ENCODE measurements at regions not wholly inside any gene's neighbourhood (a gene's known extent, or its start where the extent isn't known, plus 50 kb on each side); places are given as distances from the start of the nearest gene placed in this dataset.

DNA sequence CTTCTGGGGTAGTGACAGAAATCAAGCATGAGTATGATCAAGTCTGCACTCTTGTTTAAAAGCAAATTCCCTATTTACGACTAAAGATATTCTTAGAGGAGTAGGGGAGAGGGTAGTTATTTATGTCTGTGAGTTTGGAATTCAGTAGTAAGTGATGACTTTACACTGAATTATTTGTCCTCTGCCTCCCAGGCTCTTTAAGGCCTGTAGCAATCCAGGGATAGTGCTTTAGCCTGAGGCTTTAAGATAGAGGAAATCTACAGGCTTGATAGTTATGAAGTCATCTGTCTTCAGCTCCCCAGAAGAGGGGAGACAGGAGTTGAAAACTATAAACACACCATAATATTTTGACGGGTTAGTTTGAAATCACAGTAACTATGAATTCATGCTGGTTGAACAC lies 664.5 kb downstream of the EPM2A start:
- TF ChIP-seq POLR2A (IDR thresholded peaks at IDR 0.05; ENCODE audit: low read length) (no peak), GATA1 (IDR thresholded peaks at IDR 0.05; ENCODE audit: low read depth, low read length) (no peak)
- DNase-seq = no peak

GRCh38 chr6:145071836-145072235 lies 663.5 kb downstream of the EPM2A start:
- no peak for DNase-seq
- no peak for TF ChIP-seq POLR2A (IDR thresholded peaks at IDR 0.05; ENCODE audit: low read length)
- TF ChIP-seq GATA1 (IDR thresholded peaks at IDR 0.05; ENCODE audit: low read depth, low read length) = no peak

GRCh38 chr6:145073811-145074210 lies 661.5 kb downstream of the EPM2A start:
- no peak for DNase-seq
- TF ChIP-seq POLR2A (IDR thresholded peaks at IDR 0.05; ENCODE audit: low read length) (no peak), GATA1 (IDR thresholded peaks at IDR 0.05; ENCODE audit: low read depth, low read length) (no peak)

GRCh38 chr6:145074805-145075204 lies 660.5 kb downstream of the EPM2A start:
- no peak for DNase-seq
- TF ChIP-seq GATA1 (IDR thresholded peaks at IDR 0.05; ENCODE audit: low read depth, low read length) (no peak), POLR2A (IDR thresholded peaks at IDR 0.05; ENCODE audit: low read length) (no peak)

DNA sequence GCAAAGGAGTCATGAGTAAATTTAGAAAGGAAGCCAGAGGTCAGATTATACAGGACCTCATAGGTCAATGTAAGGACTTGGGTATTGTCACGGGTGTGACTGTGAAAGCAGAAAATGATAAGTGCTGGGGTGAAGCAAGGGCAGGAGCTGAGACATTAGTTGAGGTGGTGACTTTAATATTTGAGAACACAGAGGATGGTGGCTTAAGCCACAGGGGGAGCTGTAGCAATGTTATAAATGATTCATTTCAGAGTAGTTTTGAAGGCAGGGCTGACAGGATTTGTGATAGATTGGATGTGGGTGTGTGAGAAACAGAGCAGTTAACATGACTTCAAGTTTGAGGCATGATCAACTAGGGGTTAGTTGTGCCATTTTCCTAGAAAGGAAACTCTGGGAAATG lies 659.9 kb downstream of the EPM2A start:
- no peak for TF ChIP-seq GATA1 (IDR thresholded peaks at IDR 0.05; ENCODE audit: low read depth, low read length)
- TF ChIP-seq POLR2A (IDR thresholded peaks at IDR 0.05; ENCODE audit: low read length) = no peak
- DNase-seq = no peak

DNA sequence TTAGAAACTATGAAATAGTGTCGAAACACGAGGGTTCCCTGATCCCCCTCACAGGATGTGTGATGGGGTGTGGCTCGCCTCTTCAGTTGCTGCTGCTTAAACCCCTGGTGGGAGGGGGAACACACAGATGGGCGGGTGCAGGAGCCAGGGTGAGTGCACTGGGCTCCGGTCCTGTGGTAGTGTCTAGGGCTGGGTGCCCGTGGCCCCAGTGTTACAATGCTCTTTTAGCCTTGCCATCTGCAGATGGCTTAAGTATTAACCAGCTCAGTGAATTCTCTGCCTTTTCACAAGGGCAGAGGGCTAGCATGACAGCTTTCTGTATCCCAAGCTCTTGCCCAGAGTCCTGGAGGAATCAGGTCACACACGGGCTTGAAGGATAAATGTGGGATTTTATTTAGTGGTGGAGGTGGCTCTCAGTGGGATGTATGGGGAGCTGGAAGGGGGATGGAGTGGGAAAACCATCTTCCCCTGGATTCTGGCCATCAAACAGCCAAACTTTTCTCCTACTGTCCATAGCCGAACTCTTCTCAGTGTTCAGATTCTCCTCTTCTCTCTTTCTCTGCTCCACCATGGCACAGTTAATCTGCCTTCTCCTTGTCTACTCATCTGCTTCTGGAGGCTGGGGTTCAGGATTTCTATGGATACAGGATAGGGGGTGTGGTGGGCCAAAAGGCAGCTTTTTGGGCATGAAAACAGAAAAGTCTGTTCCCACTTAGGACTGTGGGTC lies 659.0 kb downstream of the EPM2A start:
- no peak for DNase-seq
- TF ChIP-seq POLR2A (IDR thresholded peaks at IDR 0.05; ENCODE audit: low read length) (no peak), GATA1 (IDR thresholded peaks at IDR 0.05; ENCODE audit: low read depth, low read length) (no peak)

GRCh38 chr6:145077382-145077781 lies 657.9 kb downstream of the EPM2A start:
- TF ChIP-seq POLR2A (IDR thresholded peaks at IDR 0.05; ENCODE audit: low read length) = no peak
- TF ChIP-seq GATA1 (IDR thresholded peaks at IDR 0.05; ENCODE audit: low read depth, low read length) = no peak
- DNase-seq = no peak

- no peak for DNase-seq
- TF ChIP-seq GATA1 (IDR thresholded peaks at IDR 0.05; ENCODE audit: low read depth, low read length) (no peak), POLR2A (IDR thresholded peaks at IDR 0.05; ENCODE audit: low read length) (no peak)
These were observed 654.7 kb downstream of the EPM2A start for GRCh38 chr6:145080651-145081050.

DNA sequence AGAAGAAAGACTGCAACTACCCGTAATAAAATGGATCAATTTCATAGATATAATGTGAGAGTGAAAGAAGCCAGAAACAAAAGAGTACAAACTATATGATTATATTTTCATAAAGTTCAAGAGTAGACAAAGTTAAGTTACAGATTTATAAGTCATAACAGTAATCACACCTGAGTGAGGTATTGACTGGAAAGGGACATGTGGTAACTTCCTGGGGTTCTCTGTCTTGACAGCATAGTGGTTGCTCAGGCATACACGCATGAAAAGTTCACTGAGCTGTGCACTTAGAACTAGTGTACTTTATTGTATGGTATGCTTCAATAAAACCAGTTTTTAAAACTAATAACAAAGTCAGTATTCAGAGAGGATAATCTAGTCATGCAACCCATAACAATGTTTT lies 653.6 kb downstream of the EPM2A start:
- TF ChIP-seq GATA1 (IDR thresholded peaks at IDR 0.05; ENCODE audit: low read depth, low read length) = no peak
- no peak for TF ChIP-seq POLR2A (IDR thresholded peaks at IDR 0.05; ENCODE audit: low read length)

GRCh38 chr6:145082359-145082758 lies 653.0 kb downstream of the EPM2A start:
- no peak for TF ChIP-seq POLR2A (IDR thresholded peaks at IDR 0.05; ENCODE audit: low read length)
- TF ChIP-seq GATA1 (IDR thresholded peaks at IDR 0.05; ENCODE audit: low read depth, low read length) = no peak

More for the DNA sequence above, 653.6 kb downstream of the EPM2A start:
- no peak for DNase-seq

DNA sequence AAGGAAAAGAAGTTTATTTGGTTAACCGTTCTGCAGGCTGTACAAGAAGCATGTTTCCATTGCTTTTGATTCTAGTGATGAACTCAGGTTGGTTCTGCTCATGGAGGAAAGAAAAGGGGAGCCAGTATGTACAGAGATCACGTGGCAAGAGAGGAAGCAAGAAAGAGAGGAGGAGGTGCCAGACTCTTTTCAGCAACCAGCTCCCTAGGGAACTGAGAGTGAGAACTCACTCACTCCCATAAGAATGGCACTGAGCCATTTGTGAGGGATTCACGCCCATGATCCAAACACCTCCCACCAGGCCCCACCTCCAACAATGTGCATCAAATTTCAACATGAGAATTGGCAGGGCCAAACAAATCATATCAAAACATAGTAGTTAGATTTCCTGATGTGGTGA lies 649.1 kb downstream of the EPM2A start:
- TF ChIP-seq GATA1 (IDR thresholded peaks at IDR 0.05; ENCODE audit: low read depth, low read length) (no peak), POLR2A (IDR thresholded peaks at IDR 0.05; ENCODE audit: low read length) (no peak)
- no peak for DNase-seq

More at GRCh38 chr6:145082359-145082758, 653.0 kb downstream of the EPM2A start:
- no peak for DNase-seq

GRCh38 chr6:145087034-145087433 lies 648.3 kb downstream of the EPM2A start:
- no peak for DNase-seq
- TF ChIP-seq POLR2A (IDR thresholded peaks at IDR 0.05; ENCODE audit: low read length) (no peak), GATA1 (IDR thresholded peaks at IDR 0.05; ENCODE audit: low read depth, low read length) (no peak)

DNA sequence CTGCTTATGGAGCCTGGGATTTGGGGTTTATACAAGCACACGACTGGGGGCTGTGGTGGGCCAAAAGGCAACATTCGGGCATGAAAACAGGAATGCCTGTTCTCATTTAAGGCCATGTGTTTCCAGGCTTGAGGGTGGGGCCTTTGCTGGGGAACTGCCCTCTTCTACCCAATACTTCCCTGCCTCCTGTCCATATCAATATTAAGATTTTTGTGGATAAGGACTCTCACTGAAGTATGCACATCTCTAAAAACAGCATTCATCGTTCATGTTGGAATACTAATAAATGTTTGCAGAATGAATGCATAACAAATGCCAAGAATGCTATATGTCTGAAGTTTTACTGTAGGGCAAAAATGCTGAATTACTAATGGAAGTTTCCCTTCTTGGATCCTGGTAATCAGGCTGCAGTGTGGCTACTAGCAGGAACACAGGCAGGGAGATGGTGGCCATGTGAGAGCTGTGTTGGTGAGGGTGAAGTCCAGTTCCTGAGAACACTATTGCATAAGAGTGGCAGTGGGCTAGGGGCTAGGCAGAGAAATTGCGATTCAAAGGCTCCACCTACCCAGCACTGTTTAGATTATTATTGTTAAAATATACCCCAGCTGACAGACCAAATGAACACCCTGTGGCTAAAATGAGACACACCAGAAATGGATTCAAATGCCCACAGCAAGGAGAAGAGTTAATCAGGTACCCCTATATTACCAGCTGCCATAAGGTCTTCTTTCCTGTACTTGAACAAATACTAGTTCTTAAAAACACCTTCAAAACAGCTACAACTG lies 644.3 kb downstream of the EPM2A start:
- no peak for TF ChIP-seq GATA1 (IDR thresholded peaks at IDR 0.05; ENCODE audit: low read depth, low read length)
- no peak for TF ChIP-seq POLR2A (IDR thresholded peaks at IDR 0.05; ENCODE audit: low read length)
- DNase-seq = no peak

- no peak for DNase-seq
- TF ChIP-seq POLR2A (IDR thresholded peaks at IDR 0.05; ENCODE audit: low read length) (no peak), GATA1 (IDR thresholded peaks at IDR 0.05; ENCODE audit: low read depth, low read length) (no peak)
These were observed 643.7 kb downstream of the EPM2A start for GRCh38 chr6:145091586-145092142.
